ENCODE measurements at regions not wholly inside any gene's neighbourhood (a gene's known extent, or its start where the extent isn't known, plus 50 kb on each side); places are given as distances from the start of the nearest gene placed in this dataset.
A peak's percentile ranks its signal among the peaks of the same experiment; 100 is the strongest.

DNA sequence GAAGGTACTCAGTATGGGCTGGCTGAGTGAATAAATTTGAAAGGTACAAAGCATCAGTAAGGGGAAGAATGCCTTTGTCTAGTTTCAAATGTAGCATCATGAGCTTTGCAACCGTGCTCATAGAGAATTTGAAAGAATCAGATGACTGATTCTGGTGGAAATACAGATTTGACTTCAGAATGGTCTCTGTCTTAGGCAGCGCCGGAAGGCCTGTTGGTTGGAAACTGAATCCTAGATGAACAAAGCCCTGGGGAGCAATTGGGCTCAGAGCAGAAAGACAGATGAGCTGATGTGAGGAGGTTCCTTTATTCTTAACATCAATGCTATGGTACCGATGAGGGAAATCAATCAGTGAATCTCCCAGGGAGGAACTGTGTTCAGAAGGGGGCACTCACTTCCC, 137.3 kb downstream of the SNAPC1 start:
- H3K27me3 ChIP-seq: no peaks in the 10 kb centered on the region
- intact Hi-C loops (cut with DNase I): loop anchor here in 1 of 2 donors (10.0 kb wide), 1 partner anchor 225 kb away; no protein-coding TSS in a partner anchor

DNA sequence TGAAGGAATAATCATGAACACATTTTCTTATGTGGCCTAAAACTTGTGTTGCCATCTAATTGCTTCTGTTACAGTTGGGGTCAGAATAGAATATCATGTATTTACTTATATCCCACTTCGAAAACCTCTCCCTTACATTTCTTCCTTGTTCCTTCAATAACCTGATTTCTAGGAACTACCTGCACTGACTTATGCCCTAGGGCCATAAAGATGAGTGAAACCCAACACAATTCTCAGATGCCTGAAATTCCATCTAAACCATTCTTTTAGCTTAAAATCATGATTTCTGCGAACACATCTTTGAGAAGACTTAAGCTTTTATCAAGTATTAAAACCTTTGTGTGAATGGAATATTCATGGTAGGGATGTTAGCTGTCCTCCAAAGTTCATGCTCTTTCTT, 142.7 kb downstream of the SNAPC1 start:
- H3K4me1 ChIP-seq (replicated peaks in 1 of 2): no peaks in the 10 kb centered on the region
- no peak overlapping the region for H3K27ac ChIP-seq
- no peak for DNase-seq
- no peaks in the 10 kb centered on the region for H3K27me3 ChIP-seq
- H3K9me3 ChIP-seq (replicated peaks in 1 of 3): no peaks in the 10 kb centered on the region
- H3K36me3 ChIP-seq (replicated peaks in 1 of 2): no peaks in the 10 kb centered on the region
- H3K4me3 ChIP-seq: no peak overlapping the region
- intact Hi-C loops (cut with DNase I): no loop called here
- TF ChIP-seq, protein P1, sequence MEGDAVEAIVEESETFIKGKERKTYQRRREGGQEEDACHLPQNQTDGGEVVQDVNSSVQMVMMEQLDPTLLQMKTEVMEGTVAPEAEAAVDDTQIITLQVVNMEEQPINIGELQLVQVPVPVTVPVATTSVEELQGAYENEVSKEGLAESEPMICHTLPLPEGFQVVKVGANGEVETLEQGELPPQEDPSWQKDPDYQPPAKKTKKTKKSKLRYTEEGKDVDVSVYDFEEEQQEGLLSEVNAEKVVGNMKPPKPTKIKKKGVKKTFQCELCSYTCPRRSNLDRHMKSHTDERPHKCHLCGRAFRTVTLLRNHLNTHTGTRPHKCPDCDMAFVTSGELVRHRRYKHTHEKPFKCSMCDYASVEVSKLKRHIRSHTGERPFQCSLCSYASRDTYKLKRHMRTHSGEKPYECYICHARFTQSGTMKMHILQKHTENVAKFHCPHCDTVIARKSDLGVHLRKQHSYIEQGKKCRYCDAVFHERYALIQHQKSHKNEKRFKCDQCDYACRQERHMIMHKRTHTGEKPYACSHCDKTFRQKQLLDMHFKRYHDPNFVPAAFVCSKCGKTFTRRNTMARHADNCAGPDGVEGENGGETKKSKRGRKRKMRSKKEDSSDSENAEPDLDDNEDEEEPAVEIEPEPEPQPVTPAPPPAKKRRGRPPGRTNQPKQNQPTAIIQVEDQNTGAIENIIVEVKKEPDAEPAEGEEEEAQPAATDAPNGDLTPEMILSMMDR (IDR thresholded peaks at IDR 0.05): no peak
- TF ChIP-seq POLR2A (IDR thresholded peaks at IDR 0.05): no peak
- 43 to 92% (median 79%) methylated on average over 2 of the region's 2 CpGs for WGBS, 4 donors

More for the DNA sequence above, 137.3 kb downstream of the SNAPC1 start:
- H3K4me1 ChIP-seq (replicated peaks in 1 of 2): no peaks in the 10 kb centered on the region
- no peak overlapping the region for H3K27ac ChIP-seq
- no peak for TF ChIP-seq POLR2A (IDR thresholded peaks at IDR 0.05)
- TF ChIP-seq, protein P1 (IDR thresholded peaks at IDR 0.05): no peak
- no peaks in the 10 kb centered on the region for H3K9me3 ChIP-seq (replicated peaks in 1 of 3)
- WGBS, 4 donors: 76 to 81% (median 80%) methylated on average over 4 of the region's 4 CpGs
- no peak overlapping the region for H3K4me3 ChIP-seq
- H3K36me3 ChIP-seq (replicated peaks in 1 of 2): no peaks in the 10 kb centered on the region
- DNase-seq: no peak

DNA sequence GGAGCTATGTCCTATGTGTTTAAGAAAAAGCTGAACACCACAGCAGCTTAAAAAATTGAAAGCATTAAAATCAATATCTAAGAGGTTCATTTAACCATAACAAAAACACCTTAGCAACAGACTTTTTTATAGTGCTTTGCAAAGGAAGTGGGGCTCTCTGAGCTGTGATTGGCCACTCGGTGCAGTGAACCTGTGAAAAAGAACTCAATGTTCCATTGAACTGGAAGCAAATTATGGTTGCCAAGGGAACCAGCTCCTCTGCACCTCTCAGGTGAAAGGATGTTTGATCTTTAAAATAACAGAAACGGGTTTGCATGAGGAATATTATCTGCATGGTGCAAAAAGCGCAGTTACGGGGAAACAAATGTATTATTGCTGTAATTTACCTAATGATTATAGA, 149.4 kb downstream of the SNAPC1 start:
- H3K36me3 ChIP-seq (replicated peaks in 1 of 2): no peaks in the 10 kb centered on the region
- H3K9me3 ChIP-seq (replicated peaks in 1 of 3): no peaks in the 10 kb centered on the region
- TF ChIP-seq, protein P1 (IDR thresholded peaks at IDR 0.05): no peak
- no peak for TF ChIP-seq POLR2A (IDR thresholded peaks at IDR 0.05)
- no peaks in the 10 kb centered on the region for H3K4me1 ChIP-seq (replicated peaks in 1 of 2)
- 36 to 72% (median 42%) methylated on average over 3 to 4 of the region's 4 CpGs for WGBS, 4 donors
- peak in 1 of 7 donors; percentile 77 for DNase-seq
- intact Hi-C loops (cut with DNase I): no loop called here
- no peak overlapping the region for H3K4me3 ChIP-seq
- H3K27me3 ChIP-seq: no peaks in the 10 kb centered on the region
- H3K27ac ChIP-seq: no peak overlapping the region

DNA sequence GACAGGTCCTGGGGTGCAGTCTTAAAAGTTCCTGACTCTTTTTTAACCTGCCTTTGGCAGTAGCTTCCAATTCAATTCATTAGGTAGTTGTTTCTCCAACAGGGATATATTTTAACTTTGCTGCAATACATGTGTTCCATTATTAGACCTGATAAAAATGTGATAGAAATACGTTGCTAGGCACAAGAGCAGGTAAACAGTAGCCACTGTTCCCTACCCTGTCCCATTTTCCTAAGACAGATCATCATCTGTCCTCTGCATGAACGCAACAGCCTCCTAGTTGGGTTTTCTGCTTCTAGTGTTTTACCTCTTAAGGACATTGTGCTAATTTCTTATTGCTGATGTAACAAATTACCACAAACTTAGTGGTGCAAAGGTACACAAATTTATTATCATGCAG, 156.8 kb downstream of the SNAPC1 start:
- H3K4me1 ChIP-seq (replicated peaks in 1 of 2): no peaks in the 10 kb centered on the region
- no peak overlapping the region for H3K4me3 ChIP-seq
- H3K27ac ChIP-seq: no peak overlapping the region
- intact Hi-C loops (cut with DNase I): no loop called here
- DNase-seq: no peak
- no peaks in the 10 kb centered on the region for H3K36me3 ChIP-seq (replicated peaks in 1 of 2)
- 47 to 66% (median 61%) methylated on average over 2 of the region's 2 CpGs for WGBS, 4 donors
- H3K27me3 ChIP-seq: no peaks in the 10 kb centered on the region
- no peaks in the 10 kb centered on the region for H3K9me3 ChIP-seq (replicated peaks in 1 of 3)
- TF ChIP-seq POLR2A (IDR thresholded peaks at IDR 0.05): no peak
- TF ChIP-seq, protein P1 (IDR thresholded peaks at IDR 0.05): no peak

Data from adrenal gland (tissue), 9 donors.